DOHH2 (cell line): ENCODE measurements at regions not wholly inside any gene's neighbourhood (a gene's known extent, or its start where the extent isn't known, plus 50 kb on each side); places are given as distances from the start of the nearest gene placed in this dataset.

ENCODE experiments used
- H3F3A ChIP-seq: fragments of 200-600 bp; sonication (generic), shearing (Covaris generic); 2 replicates; pipeline ENCODE4 v1.6.0; 2016; ENCODE audit warnings: antibody characterized with exemption, mild to moderate bottlenecking; ENCODE audit not compliant: control insufficient read depth, insufficient read depth
- H3K27ac ChIP-seq: fragments of 200-600 bp; sonication (generic); 2 replicates; pipeline ENCODE4 v1.5.1; 2014; ENCODE audit warnings: low read depth, mild to moderate bottlenecking, low read length, moderate library complexity
- H3K27me3 ChIP-seq: fragments of 200-600 bp; sonication (generic); 2 replicates; pipeline ENCODE4 v1.6.1; 2014; ENCODE audit warnings: mild to moderate bottlenecking, low read length, mixed read lengths; ENCODE audit not compliant: control insufficient read depth
- H3K36me3 ChIP-seq: fragments of 200-600 bp; sonication (generic); 2 replicates; pipeline ENCODE4 v1.6.1; 2014; ENCODE audit warnings: mild to moderate bottlenecking, low read length, moderate library complexity, mixed read lengths; ENCODE audit not compliant: control insufficient read depth
- H3K4me1 ChIP-seq: fragments of 200-600 bp; sonication (generic); 2 replicates; pipeline ENCODE4 v1.6.1; 2014; ENCODE audit warnings: mild to moderate bottlenecking, low read length, mixed read lengths; ENCODE audit not compliant: control insufficient read depth
- H3K4me2 ChIP-seq: fragments of 200-600 bp; sonication (generic); 2 replicates; pipeline ENCODE4 v1.6.0; 2014; ENCODE audit warnings: mild to moderate bottlenecking, low read length, moderate library complexity
- H3K4me3 ChIP-seq: fragments of 200-600 bp; sonication (generic); 2 replicates; pipeline ENCODE4 v1.5.1; 2014; ENCODE audit warnings: mild to moderate bottlenecking, low read length, mixed read lengths
- H3K79me2 ChIP-seq: fragments of 200-600 bp; sonication (generic); 2 replicates; pipeline ENCODE4 v1.6.1; 2014; ENCODE audit warnings: mild to moderate bottlenecking, low read length, mixed read lengths; ENCODE audit not compliant: control insufficient read depth
- H3K9me2 ChIP-seq: fragments of 200-600 bp; sonication (generic); replicated peaks from 2 replicates; pipeline ENCODE4 v1.6.1; 2014; ENCODE audit warnings: mild to moderate bottlenecking, low read length, mixed read lengths; ENCODE audit not compliant: control insufficient read depth
- H3K9me3 ChIP-seq: fragments of 200-600 bp; sonication (generic); 2 replicates; pipeline ENCODE4 v1.6.1; 2014; ENCODE audit warnings: antibody characterized with exemption, low read length, mixed read lengths; ENCODE audit not compliant: control insufficient read depth, insufficient read depth
- H4K20me1 ChIP-seq: fragments of 200-600 bp; sonication (generic); 2 replicates; pipeline ENCODE4 v1.6.0; 2014; ENCODE audit warnings: low read depth, mild to moderate bottlenecking, antibody characterized with exemption, low read length, moderate library complexity; ENCODE audit not compliant: control insufficient read depth, insufficient read depth
- CTCF ChIP-seq: fragments of 200-600 bp; sonication (generic); IDR thresholded peaks from one replicate; pipeline ENCODE4 v1.5.1; 2014; ENCODE audit warnings: antibody characterized with exemption, mild to moderate bottlenecking, low read depth, low read length; ENCODE audit not compliant: poor library complexity, severe bottlenecking
- EZH2phosphoT487 ChIP-seq: fragments of 200-600 bp; sonication (generic); IDR thresholded peaks from 2 replicates; pipeline ENCODE4 v1.6.1; 2017; ENCODE audit warnings: borderline replicate concordance, mild to moderate bottlenecking, antibody characterized with exemption, low read length, moderate library complexity, mixed read lengths

GRCh38 chr1:58979086-58979485 is 195.2 kb upstream of the JUN start:
- Histone ChIP-seq H4K20me1 (no peaks in the 10 kb centered on the region), H3K79me2 (no peaks in the 10 kb centered on the region), H3K4me1 (no peaks in the 10 kb centered on the region), H3K36me3 (no peaks in the 10 kb centered on the region), H3K9me2 (no peaks in the 10 kb centered on the region), H3K9me3 (no peaks in the 10 kb centered on the region), H3K27me3 (peaks cover 2% of the 10 kb centered on the region; the same call in 1 of the 2 replicates), H3K4me2 (no peak overlapping the region), H3K27ac (no peak overlapping the region), H3F3A (no peaks in the 10 kb centered on the region), H3K4me3 (no peak overlapping the region)
- no peak for TF ChIP-seq CTCF
- TF ChIP-seq EZH2phosphoT487, result no peak

- Histone ChIP-seq H3K9me3 (no peaks in the 10 kb centered on the region), H3K4me1 (no peaks in the 10 kb centered on the region), H3K27me3 (peaks cover 2% of the 10 kb centered on the region; the same call in 1 of the 2 replicates), H3K9me2 (no peaks in the 10 kb centered on the region), H3K4me2 (no peak overlapping the region), H4K20me1 (no peaks in the 10 kb centered on the region), H3F3A (no peaks in the 10 kb centered on the region), H3K36me3 (no peaks in the 10 kb centered on the region), H3K79me2 (no peaks in the 10 kb centered on the region), H3K27ac (no peak overlapping the region), H3K4me3 (no peak overlapping the region)
- TF ChIP-seq EZH2phosphoT487, result no peak
- TF ChIP-seq CTCF, result no peak
Measured at GRCh38 chr1:58979677-58980076, 195.8 kb upstream of the JUN start.

- no peak overlapping the region for H3K4me3 ChIP-seq
- H3K27ac ChIP-seq, result no peak overlapping the region
- no peaks in the 10 kb centered on the region for H3K9me2 ChIP-seq
- no peaks in the 10 kb centered on the region for H3K4me1 ChIP-seq
- peaks cover 2% of the 10 kb centered on the region; the same call in 1 of the 2 replicates for H3K27me3 ChIP-seq
- no peaks in the 10 kb centered on the region for H4K20me1 ChIP-seq
- TF ChIP-seq EZH2phosphoT487, result no peak
- no peak for TF ChIP-seq CTCF
- no peaks in the 10 kb centered on the region for H3K79me2 ChIP-seq
- H3K9me3 ChIP-seq, result no peaks in the 10 kb centered on the region
- H3K36me3 ChIP-seq, result no peaks in the 10 kb centered on the region
- no peak overlapping the region for H3K4me2 ChIP-seq
- no peaks in the 10 kb centered on the region for H3F3A ChIP-seq
Measured at GRCh38 chr1:58981392-58981791, 197.5 kb upstream of the JUN start.
